GM23248 (cell line): ENCODE measurements at regions not wholly inside any gene's neighbourhood (a gene's known extent, or its start where the extent isn't known, plus 50 kb on each side); places are given as distances from the start of the nearest gene placed in this dataset.

Experiments used
- DNase-seq: peaks from one replicate; pipeline ENCODE4 v3.0.0-alpha.2; 2015
- H2AFZ ChIP-seq: fragments of 200-600 bp; sonication (generic); 2 replicates; pipeline ENCODE4 v1.6.1; 2016; ENCODE audit warnings: antibody characterized with exemption
- H3F3A ChIP-seq: fragments of 200-600 bp; sonication (generic); 2 replicates; pipeline ENCODE4 v1.6.1; 2016; ENCODE audit warnings: mild to moderate bottlenecking, antibody characterized with exemption, mixed run types; ENCODE audit not compliant: insufficient read depth
- H3K27ac ChIP-seq: fragments of 200-600 bp; sonication (generic); 2 replicates; pipeline ENCODE4 v1.5.1; 2016; ENCODE audit warnings: mild to moderate bottlenecking
- H3K27me3 ChIP-seq: fragments of 200-600 bp; sonication (generic); replicated peaks from 2 replicates; pipeline ENCODE4 v1.6.1; 2016; ENCODE audit warnings: mild to moderate bottlenecking; ENCODE audit not compliant: insufficient read depth
- H3K36me3 ChIP-seq: fragments of 200-600 bp; sonication (generic); 2 replicates; pipeline ENCODE4 v1.6.1; 2016; ENCODE audit warnings: low read depth, mild to moderate bottlenecking
- H3K4me1 ChIP-seq: fragments of 200-600 bp; sonication (generic); 2 replicates; pipeline ENCODE4 v1.6.1; 2016; ENCODE audit warnings: mild to moderate bottlenecking; ENCODE audit not compliant: insufficient read depth
- H3K4me2 ChIP-seq: fragments of 200-600 bp; sonication (generic); one replicate; pipeline ENCODE4 v1.6.1; 2016; ENCODE audit warnings: mild to moderate bottlenecking; ENCODE audit not compliant: unreplicated experiment
- H3K4me3 ChIP-seq: fragments of 200-600 bp; sonication (generic); 2 replicates; pipeline ENCODE4 v1.5.1; 2016; ENCODE audit warnings: mild to moderate bottlenecking
- H3K79me2 ChIP-seq: fragments of 200-600 bp; sonication (generic); 2 replicates; pipeline ENCODE4 v1.6.1; 2016; ENCODE audit warnings: mild to moderate bottlenecking; ENCODE audit not compliant: insufficient read depth
- H3K9ac ChIP-seq: fragments of 200-600 bp; sonication (generic); 2 replicates; pipeline ENCODE4 v1.6.1; 2016; ENCODE audit warnings: mild to moderate bottlenecking
- H3K9me2 ChIP-seq: fragments of 200-600 bp; sonication (generic); 2 replicates; pipeline ENCODE4 v1.6.1; 2016; ENCODE audit warnings: mixed run types, mild to moderate bottlenecking, moderate library complexity; ENCODE audit not compliant: insufficient read depth
- H3K9me3 ChIP-seq: fragments of 200-600 bp; sonication (generic); one replicate; pipeline ENCODE4 v1.6.1; 2017; ENCODE audit warnings: low read depth
- H4K20me1 ChIP-seq: fragments of 200-600 bp; sonication (generic); 2 replicates; pipeline ENCODE4 v1.6.0; 2016; ENCODE audit not compliant: insufficient read depth
- EZH2 ChIP-seq: fragments of 200-600 bp; sonication (generic); IDR thresholded peaks from 2 replicates; pipeline ENCODE4 v1.6.1; 2018; ENCODE audit warnings: antibody characterized with exemption, mild to moderate bottlenecking; ENCODE audit not compliant: insufficient read depth, poor library complexity, severe bottlenecking
- EZH2phosphoT487 ChIP-seq: fragments of 200-600 bp; sonication (generic); IDR thresholded peaks from 2 replicates; pipeline ENCODE4 v1.6.1; 2018; ENCODE audit warnings: antibody characterized with exemption, moderate library complexity, mild to moderate bottlenecking, low read depth; ENCODE audit not compliant: insufficient read depth
- WGBS, 2 experiments: methylation state at CpG; one replicate each; pipeline ENCODE4 v1.1.6; 2015 to 2017; ENCODE audit warnings: low lambda C conversion rate in 2 of 2, low coverage in 1 of 2; ENCODE audit errors: missing lambda C conversion rate in 2 of 2; 5-methylcytosine and 5-hydroxymethylcytosine counted together
- in situ Hi-C: fragments of 300-500 bp; cut with MboI; formaldehyde crosslinking; loops from 2 replicates; pipeline ENCODE4 v1.15.0; 2020

- H2AFZ ChIP-seq: no peak overlapping the region
- H3K9ac ChIP-seq: no peak overlapping the region
- no peaks in the 10 kb centered on the region for H3K27me3 ChIP-seq
- no peak for DNase-seq
- no peak for TF ChIP-seq EZH2phosphoT487
- TF ChIP-seq EZH2: no peak
- no peak overlapping the region for H3K4me2 ChIP-seq
- no peaks in the 10 kb centered on the region for H3K79me2 ChIP-seq
- no peaks in the 10 kb centered on the region for H4K20me1 ChIP-seq
- no peaks in the 10 kb centered on the region for H3F3A ChIP-seq
- no peaks in the 10 kb centered on the region for H3K4me1 ChIP-seq
- H3K27ac ChIP-seq: no peak overlapping the region
- H3K4me3 ChIP-seq: no peak overlapping the region
- no peaks in the 10 kb centered on the region for H3K9me2 ChIP-seq
- in situ Hi-C loops: no loop called here
- H3K9me3 ChIP-seq: no peaks in the 10 kb centered on the region
- 83 to 84% methylated on average over 11 of the region's 11 CpGs for WGBS, 2 experiments
- H3K36me3 ChIP-seq: no peaks in the 10 kb centered on the region
Observed at GRCh38 chr2:45257820-45258219, 248.6 kb upstream of the SIX2 start.

- WGBS, 2 experiments: 88% methylated on average over 15 to 16 of the region's 16 CpGs
- in situ Hi-C loops: no loop called here
- Histone ChIP-seq H3K4me1 (no peaks in the 10 kb centered on the region), H3K79me2 (no peaks in the 10 kb centered on the region), H3K36me3 (no peaks in the 10 kb centered on the region), H3K9me2 (no peaks in the 10 kb centered on the region), H4K20me1 (no peaks in the 10 kb centered on the region), H2AFZ (no peak overlapping the region), H3K9ac (no peak overlapping the region), H3K27ac (no peak overlapping the region), H3K9me3 (no peaks in the 10 kb centered on the region), H3K4me3 (no peak overlapping the region), H3F3A (no peaks in the 10 kb centered on the region), H3K4me2 (no peak overlapping the region), H3K27me3 (no peaks in the 10 kb centered on the region)
- DNase-seq: no peak
- TF ChIP-seq EZH2phosphoT487: no peak
- no peak for TF ChIP-seq EZH2
Observed at GRCh38 chr2:45256867-45257641, 247.8 kb upstream of the SIX2 start.

GRCh38 chr2:45256173-45256866, 247.1 kb upstream of the SIX2 start:
- no peaks in the 10 kb centered on the region for H3K79me2 ChIP-seq
- H3K27ac ChIP-seq: no peak overlapping the region
- in situ Hi-C loops: no loop called here
- no peaks in the 10 kb centered on the region for H3K9me3 ChIP-seq
- no peaks in the 10 kb centered on the region for H3K4me1 ChIP-seq
- H3K9me2 ChIP-seq: no peaks in the 10 kb centered on the region
- no peaks in the 10 kb centered on the region for H3F3A ChIP-seq
- H3K36me3 ChIP-seq: no peaks in the 10 kb centered on the region
- H3K9ac ChIP-seq: no peak overlapping the region
- no peaks in the 10 kb centered on the region for H3K27me3 ChIP-seq
- H4K20me1 ChIP-seq: no peaks in the 10 kb centered on the region
- no peak for TF ChIP-seq EZH2
- no peak for TF ChIP-seq EZH2phosphoT487
- WGBS, 2 experiments: 68 to 75% methylated on average over 7 of the region's 7 CpGs
- DNase-seq: no peak
- H2AFZ ChIP-seq: no peak overlapping the region
- no peak overlapping the region for H3K4me3 ChIP-seq
- H3K4me2 ChIP-seq: no peak overlapping the region

DNA sequence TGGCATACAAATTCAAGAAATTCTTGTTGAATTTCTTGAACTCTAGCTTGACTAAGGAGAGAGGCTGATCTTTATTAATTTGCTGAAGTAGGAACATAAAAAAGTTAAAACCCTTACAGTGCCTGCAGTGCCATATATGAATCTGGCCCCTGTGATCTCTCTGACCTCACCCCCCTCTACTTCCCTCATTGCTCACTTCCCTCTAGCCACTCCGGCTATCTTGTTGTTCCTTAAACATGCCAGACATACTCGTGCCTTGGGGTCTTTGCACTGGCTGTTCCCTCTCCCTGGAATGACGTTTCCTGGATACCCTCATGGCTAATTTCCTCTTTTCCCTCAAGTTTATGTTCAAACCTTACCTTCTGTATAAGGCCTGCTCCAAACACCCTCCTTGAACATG, 246.3 kb upstream of the SIX2 start:
- Histone ChIP-seq H3K9me3 (no peaks in the 10 kb centered on the region), H3K4me3 (no peak overlapping the region), H3K9me2 (no peaks in the 10 kb centered on the region), H3K4me1 (no peaks in the 10 kb centered on the region), H3K4me2 (no peak overlapping the region), H3K27ac (no peak overlapping the region), H4K20me1 (no peaks in the 10 kb centered on the region), H3F3A (no peaks in the 10 kb centered on the region), H3K79me2 (no peaks in the 10 kb centered on the region), H2AFZ (no peak overlapping the region), H3K36me3 (no peaks in the 10 kb centered on the region), H3K9ac (no peak overlapping the region), H3K27me3 (no peaks in the 10 kb centered on the region)
- in situ Hi-C loops: no loop called here
- 86 to 90% methylated on average over 3 of the region's 3 CpGs for WGBS, 2 experiments
- no peak for TF ChIP-seq EZH2phosphoT487
- no peak for TF ChIP-seq EZH2
- DNase-seq: no peak
